T-cell (primary cell): ENCODE measurements at regions not wholly inside any gene's neighbourhood (a gene's known extent, or its start where the extent isn't known, plus 50 kb on each side); places are given as distances from the start of the nearest gene placed in this dataset.

Source experiments
- ATAC-seq, 4 experiments: fragments of 200-7000 bp in 3 of 4; fragments of 150-1000 bp in 1 of 4; cut with Tn5 transposase; replicated peaks in 1 of 4; 1 replicate in 3 of 4; 2 replicates in 1 of 4; pipeline ENCODE4 v1.10.0; 2021; ENCODE audit warnings: moderate library complexity in 3 of 4, mild to moderate bottlenecking in 2 of 4, moderate number of reproducible peaks in 1 of 4
- CTCF ChIA-PET, 2 donors: fragments of 300-600 bp; sonication (Branson Sonifier 250); formaldehyde crosslinking; loops; one replicate each; lab custom pipeline; 2022; ENCODE audit warnings: antibody characterized with exemption in 2 of 2; lab: Charles Lee
- POLR2A ChIA-PET, 2 donors: fragments of 300-600 bp; sonication (Branson Sonifier 250); formaldehyde crosslinking; loops; one replicate each; lab custom pipeline; 2022; ENCODE audit warnings: antibody characterized with exemption in 2 of 2; lab: Charles Lee
- DNase-seq, 35 experiments: peaks; one replicate each; pipeline versions ENCODE4 v3.0.0 to v3.0.0-alpha.2; 2013 to 2023
- H3K27ac ChIP-seq: one replicate; pipeline ENCODE4 v1.5.1; 2013; ENCODE audit warnings: low read length
- H3K27me3 ChIP-seq, 2 experiments: replicated peaks in 1 of 2; 1 replicate in 1 of 2; 2 replicates in 1 of 2; pipeline versions ENCODE4 v1.6.1 to v1.7.0; 2013; ENCODE audit warnings: low read length in 1 of 2, mixed read lengths in 1 of 2; ENCODE audit not compliant: control insufficient read depth in 2 of 2, insufficient read depth in 2 of 2; ENCODE audit errors: extremely low read depth in 1 of 2
- H3K36me3 ChIP-seq, 2 donors: 1 replicate in 1 of 2; 2 replicates in 1 of 2; pipeline versions ENCODE4 v1.6.1 to v1.7.0; 2013; ENCODE audit warnings: low read length in 1 of 2; ENCODE audit not compliant: control insufficient read depth in 2 of 2, insufficient read depth in 1 of 2; ENCODE audit errors: extremely low read depth in 1 of 2
- H3K4me1 ChIP-seq, 2 experiments: 1 replicate in 1 of 2; 2 replicates in 1 of 2; pipeline versions ENCODE4 v1.6.1 to v1.7.0; 2013; ENCODE audit warnings: low read length in 2 of 2, mixed read lengths in 1 of 2; ENCODE audit not compliant: insufficient read depth in 2 of 2, control insufficient read depth in 1 of 2; ENCODE audit errors: extremely low read depth in 1 of 2
- H3K4me3 ChIP-seq, 2 donors: 1 replicate in 1 of 2; 2 replicates in 1 of 2; pipeline versions ENCODE4 v1.5.1 to v1.7.0; 2013; ENCODE audit warnings: mild to moderate bottlenecking in 2 of 2, low read length in 1 of 2, moderate library complexity in 1 of 2; ENCODE audit not compliant: control insufficient read depth in 1 of 2; ENCODE audit errors: extremely low read depth in 1 of 2
- H3K9me3 ChIP-seq: 2 replicates; pipeline ENCODE4 v1.7.0; 2013
- H3K27ac Mint-ChIP-seq, 2 donors: one replicate each; pipeline ENCODE4 v1.8.0; 2020 to 2021; ENCODE audit warnings: mild to moderate bottlenecking in 2 of 2, mixed read lengths in 2 of 2
- H3K27me3 Mint-ChIP-seq, 2 donors: one replicate each; pipeline ENCODE4 v1.8.0; 2021 to 2022; ENCODE audit warnings: mixed read lengths in 2 of 2
- H3K36me3 Mint-ChIP-seq: one replicate; pipeline ENCODE4 v1.8.0; 2021; ENCODE audit warnings: mixed read lengths
- H3K4me1 Mint-ChIP-seq, 3 donors: one replicate each; pipeline ENCODE4 v1.8.0; 2020 to 2022; ENCODE audit warnings: mixed read lengths in 3 of 3, mild to moderate bottlenecking in 1 of 3
- H3K4me3 Mint-ChIP-seq, 3 donors: one replicate each; pipeline ENCODE4 v1.8.0; 2020 to 2022; ENCODE audit warnings: mild to moderate bottlenecking in 3 of 3, mixed read lengths in 3 of 3, moderate library complexity in 3 of 3
- H3K9me3 Mint-ChIP-seq, 3 donors: one replicate each; pipeline ENCODE4 v1.8.0; 2020 to 2022; ENCODE audit warnings: mixed read lengths in 3 of 3
- WGBS: methylation state at CpG from one replicate; pipeline ENCODE4 v1.1.5; 2013; ENCODE audit warnings: missing lambda C conversion rate; ENCODE audit not compliant: insufficient coverage; 5-methylcytosine and 5-hydroxymethylcytosine counted together

- no peaks in the 10 kb centered on the region for H3K36me3 ChIP-seq
- H3K27me3 ChIP-seq: no peaks in the 10 kb centered on the region
- Mint-ChIP-seq H3K27me3 (no peaks in the 10 kb centered on the region), H3K9me3 (peaks cover 3 to 12% (median 11%) of the 10 kb centered on the region in 3 donors), H3K4me1 (no peaks in the 10 kb centered on the region), H3K27ac (no peak overlapping the region), H3K36me3 (no peaks in the 10 kb centered on the region), H3K4me3 (no peak overlapping the region)
- H3K9me3 ChIP-seq: no peaks in the 10 kb centered on the region
- H3K4me3 ChIP-seq: no peak overlapping the region
- DNase-seq (no peak), ATAC-seq (no peak)
- POLR2A ChIA-PET: no interaction called here
- H3K27ac ChIP-seq: no peak overlapping the region
- no CpG with 5 or more reads among the region's 5 CpGs for WGBS
- H3K4me1 ChIP-seq: no peaks in the 10 kb centered on the region
- CTCF ChIA-PET: no interaction called here
Observed at GRCh38 chr11:25859776-25860175, 472.2 kb upstream of the ANO3 start.

DNA sequence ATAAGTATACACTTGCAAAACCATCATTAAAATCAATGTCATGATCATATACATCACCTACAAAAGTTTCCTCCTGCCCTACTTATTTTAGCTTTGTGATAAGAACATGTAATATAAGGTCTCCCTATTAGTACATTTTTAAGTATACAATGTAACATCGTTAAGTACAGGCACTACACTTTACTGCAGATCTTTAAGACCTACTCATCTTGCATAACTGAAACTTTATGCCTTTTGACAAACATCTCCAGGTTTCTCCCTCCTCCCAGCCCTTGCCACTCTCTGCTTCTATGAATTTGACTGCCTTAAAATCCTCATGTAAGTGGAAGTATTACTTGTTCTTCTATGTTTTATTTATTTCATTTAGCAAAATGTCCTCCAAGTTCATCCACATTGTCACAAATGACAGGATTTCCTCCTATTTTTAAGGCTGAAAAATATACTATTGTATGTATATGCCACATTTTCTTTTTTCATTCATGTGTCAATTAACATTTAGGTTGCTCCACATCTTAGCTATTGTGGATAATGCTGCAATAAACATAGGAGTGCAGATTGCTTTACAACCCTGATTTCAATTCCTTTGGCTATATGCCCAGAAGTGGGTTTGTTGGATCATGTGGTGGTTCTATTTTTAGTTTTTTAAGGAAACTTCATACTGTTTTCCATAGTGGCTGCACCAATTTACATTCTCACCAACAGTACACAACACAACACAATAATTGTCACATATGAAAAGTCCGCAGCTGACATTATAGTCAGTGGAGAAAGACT, 471.1 kb upstream of the ANO3 start:
- Mint-ChIP-seq H3K36me3 (no peaks in the 10 kb centered on the region), H3K4me3 (no peak overlapping the region), H3K27ac (no peak overlapping the region), H3K9me3 (peaks cover 3 to 8% (median 6%) of the 10 kb centered on the region in 3 donors), H3K27me3 (no peaks in the 10 kb centered on the region), H3K4me1 (no peaks in the 10 kb centered on the region)
- DNase-seq (no peak), ATAC-seq (no peak)
- Histone ChIP-seq H3K27ac (no peak overlapping the region), H3K9me3 (no peaks in the 10 kb centered on the region), H3K27me3 (no peaks in the 10 kb centered on the region), H3K4me3 (no peak overlapping the region), H3K36me3 (no peaks in the 10 kb centered on the region), H3K4me1 (no peaks in the 10 kb centered on the region)
- ChIA-PET POLR2A (no interaction called here), CTCF (no interaction called here)
- no CpG with 5 or more reads among the region's 2 CpGs for WGBS

- Histone ChIP-seq H3K4me3 (no peak overlapping the region), H3K9me3 (no peaks in the 10 kb centered on the region), H3K36me3 (no peaks in the 10 kb centered on the region), H3K4me1 (no peaks in the 10 kb centered on the region), H3K27me3 (no peaks in the 10 kb centered on the region), H3K27ac (no peak overlapping the region)
- H3K4me1 Mint-ChIP-seq: no peaks in the 10 kb centered on the region
- no peaks in the 10 kb centered on the region for H3K27me3 Mint-ChIP-seq
- no peak overlapping the region for H3K4me3 Mint-ChIP-seq
- POLR2A ChIA-PET: no interaction called here
- H3K27ac Mint-ChIP-seq: no peak overlapping the region
- CTCF ChIA-PET: no interaction called here
- WGBS: no CpG with 5 or more reads among the region's 1 CpG
- no peak for ATAC-seq
- H3K9me3 Mint-ChIP-seq: peaks cover 6 to 8% (median 7%) of the 10 kb centered on the region in 3 donors
- H3K36me3 Mint-ChIP-seq: no peaks in the 10 kb centered on the region
- no peak for DNase-seq
Observed at GRCh38 chr11:25862159-25862558, 469.8 kb upstream of the ANO3 start.

DNA sequence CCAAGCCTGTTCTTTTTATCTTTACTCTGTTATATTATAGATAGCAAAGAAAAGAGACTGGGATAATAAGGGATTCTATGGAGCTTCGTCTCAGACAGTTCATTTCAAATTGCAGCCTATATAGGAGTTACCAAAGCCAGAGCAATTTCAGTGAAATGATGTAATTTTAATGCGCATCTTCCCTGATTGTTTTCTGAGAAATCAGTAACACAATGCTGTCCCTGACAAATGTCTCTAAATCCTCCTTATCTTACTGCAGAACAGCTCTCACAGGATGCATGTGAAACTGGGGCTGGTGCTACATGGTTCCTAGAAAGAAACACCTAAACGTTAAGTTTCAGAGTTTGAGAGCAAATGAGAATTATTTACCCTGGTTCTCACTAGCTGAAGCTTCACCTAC, 467.9 kb upstream of the ANO3 start:
- H3K4me1 Mint-ChIP-seq: no peaks in the 10 kb centered on the region
- POLR2A ChIA-PET: no interaction called here
- H3K27ac Mint-ChIP-seq: no peak overlapping the region
- no peak overlapping the region for H3K4me3 Mint-ChIP-seq
- H3K4me1 ChIP-seq: no peaks in the 10 kb centered on the region
- no peak overlapping the region for H3K27ac ChIP-seq
- no peaks in the 10 kb centered on the region for H3K36me3 ChIP-seq
- H3K9me3 ChIP-seq: no peaks in the 10 kb centered on the region
- H3K27me3 Mint-ChIP-seq: no peaks in the 10 kb centered on the region
- ATAC-seq (no peak), DNase-seq (no peak)
- no peaks in the 10 kb centered on the region for H3K27me3 ChIP-seq
- H3K36me3 Mint-ChIP-seq: no peaks in the 10 kb centered on the region
- peaks cover 8 to 15% (median 14%) of the 10 kb centered on the region in 3 donors for H3K9me3 Mint-ChIP-seq
- CTCF ChIA-PET: interaction anchor here in 1 of 2 donors (0.7 kb wide), 1 partner anchor 990 kb away, joined by 3 read pairs; no protein-coding TSS in a partner anchor
- WGBS: 60% methylated on average over 1 of the region's 3 CpGs
- no peak overlapping the region for H3K4me3 ChIP-seq

- ATAC-seq: no peak
- H3K27me3 ChIP-seq: no peaks in the 10 kb centered on the region
- peaks cover 16 to 20% (median 17%) of the 10 kb centered on the region in 3 donors for H3K9me3 Mint-ChIP-seq
- no peaks in the 10 kb centered on the region for H3K36me3 Mint-ChIP-seq
- POLR2A ChIA-PET: no interaction called here
- H3K27ac ChIP-seq: no peak overlapping the region
- H3K4me3 Mint-ChIP-seq: no peak overlapping the region
- WGBS: 30% methylated on average over 3 of the region's 3 CpGs
- no peak for DNase-seq
- H3K36me3 ChIP-seq: no peaks in the 10 kb centered on the region
- H3K4me1 Mint-ChIP-seq: no peaks in the 10 kb centered on the region
- H3K9me3 ChIP-seq: no peaks in the 10 kb centered on the region
- CTCF ChIA-PET: interaction anchor here in 1 of 2 donors (0.5 to 1.1 kb wide), 2 partner anchors 28 to 56 kb away, joined by 3 to 4 read pairs; no protein-coding TSS in a partner anchor
- no peak overlapping the region for H3K4me3 ChIP-seq
- H3K27ac Mint-ChIP-seq: no peak overlapping the region
- H3K4me1 ChIP-seq: no peaks in the 10 kb centered on the region
- H3K27me3 Mint-ChIP-seq: no peaks in the 10 kb centered on the region
Observed at GRCh38 chr11:25876456-25876965, 455.4 kb upstream of the ANO3 start.

- no peaks in the 10 kb centered on the region for H3K9me3 ChIP-seq
Observed at GRCh38 chr11:25886036-25886435, 445.9 kb upstream of the ANO3 start.

More at GRCh38 chr11:25886036-25886435, 445.9 kb upstream of the ANO3 start:
- Histone ChIP-seq H3K4me3 (no peak overlapping the region), H3K36me3 (no peaks in the 10 kb centered on the region), H3K27ac (no peak overlapping the region), H3K27me3 (no peaks in the 10 kb centered on the region), H3K4me1 (no peaks in the 10 kb centered on the region)
- ATAC-seq (no peak), DNase-seq (no peak)
- ChIA-PET CTCF (no interaction called here), POLR2A (no interaction called here)
- Mint-ChIP-seq H3K27ac (no peak overlapping the region), H3K27me3 (no peaks in the 10 kb centered on the region), H3K36me3 (no peaks in the 10 kb centered on the region), H3K9me3 (peaks cover 17 to 20% (median 20%) of the 10 kb centered on the region in 3 donors), H3K4me3 (no peak overlapping the region), H3K4me1 (no peaks in the 10 kb centered on the region)
- WGBS: no CpG with 5 or more reads among the region's 3 CpGs
